Duodenal mucosa (tissue), 2 donors: ENCODE measurements at regions not wholly inside any gene's neighbourhood (a gene's known extent, or its start where the extent isn't known, plus 50 kb on each side); places are given as distances from the start of the nearest gene placed in this dataset.

Experiments used
- H3K27ac ChIP-seq: one replicate; pipeline ENCODE4 v1.7.0; 2013; ENCODE audit warnings: low read depth, low read length
- H3K27me3 ChIP-seq, 2 donors: one replicate each; pipeline ENCODE4 v1.7.0; 2013; ENCODE audit warnings: low read length in 2 of 2, control low read depth in 1 of 2; ENCODE audit not compliant: insufficient read depth in 2 of 2, control insufficient read depth in 1 of 2
- H3K36me3 ChIP-seq, 2 donors: one replicate each; pipeline ENCODE4 v1.7.0; 2013; ENCODE audit warnings: low read length in 2 of 2, control low read depth in 1 of 2; ENCODE audit not compliant: insufficient read depth in 2 of 2, control insufficient read depth in 1 of 2
- H3K4me1 ChIP-seq, 2 donors: one replicate each; pipeline ENCODE4 v1.7.0; 2013; ENCODE audit warnings: low read length in 2 of 2, control low read depth in 1 of 2; ENCODE audit not compliant: insufficient read depth in 2 of 2, control insufficient read depth in 1 of 2
- H3K4me3 ChIP-seq, 2 donors: one replicate each; pipeline ENCODE4 v1.7.0; 2013; ENCODE audit warnings: low read length in 2 of 2, low read depth in 1 of 2
- H3K9ac ChIP-seq, 2 donors: one replicate each; pipeline ENCODE4 v1.7.0; 2013; ENCODE audit warnings: low read length in 2 of 2, low read depth in 1 of 2
- H3K9me3 ChIP-seq, 2 donors: one replicate each; pipeline ENCODE4 v1.7.0; 2013; ENCODE audit warnings: low read length in 2 of 2, control low read depth in 1 of 2; ENCODE audit not compliant: control insufficient read depth in 1 of 2

GRCh38 chr6:121020656-121021055, 313.6 kb downstream of the TBC1D32 start:
- Histone ChIP-seq H3K27ac (no peak overlapping the region), H3K4me3 (no peak overlapping the region), H3K27me3 (no peaks in the 10 kb centered on the region), H3K9ac (no peak overlapping the region), H3K36me3 (no peaks in the 10 kb centered on the region), H3K4me1 (no peaks in the 10 kb centered on the region), H3K9me3 (no peaks in the 10 kb centered on the region)

DNA sequence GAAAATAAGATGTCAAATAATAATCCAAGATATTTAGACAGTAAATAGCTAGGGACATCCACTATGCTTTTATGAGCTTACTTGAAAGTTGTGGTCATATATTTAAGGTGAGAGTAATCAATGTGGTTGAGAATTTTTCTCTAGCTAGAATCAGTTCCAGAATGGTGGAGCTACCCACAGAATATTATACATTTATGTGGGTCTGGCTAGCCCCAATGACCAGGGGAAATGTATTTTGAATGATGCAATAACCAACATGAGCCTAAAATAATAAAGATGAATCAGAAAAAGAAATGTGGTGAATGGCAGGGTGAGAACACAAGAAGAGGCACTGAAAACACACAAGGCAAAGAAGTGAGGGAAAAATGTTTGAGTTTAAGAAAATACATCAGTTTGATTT, 325.7 kb downstream of the TBC1D32 start:
- Histone ChIP-seq H3K27me3 (no peaks in the 10 kb centered on the region), H3K4me3 (no peak overlapping the region), H3K36me3 (no peaks in the 10 kb centered on the region), H3K27ac (no peak overlapping the region), H3K9ac (no peak overlapping the region), H3K4me1 (no peaks in the 10 kb centered on the region), H3K9me3 (no peaks in the 10 kb centered on the region)

DNA sequence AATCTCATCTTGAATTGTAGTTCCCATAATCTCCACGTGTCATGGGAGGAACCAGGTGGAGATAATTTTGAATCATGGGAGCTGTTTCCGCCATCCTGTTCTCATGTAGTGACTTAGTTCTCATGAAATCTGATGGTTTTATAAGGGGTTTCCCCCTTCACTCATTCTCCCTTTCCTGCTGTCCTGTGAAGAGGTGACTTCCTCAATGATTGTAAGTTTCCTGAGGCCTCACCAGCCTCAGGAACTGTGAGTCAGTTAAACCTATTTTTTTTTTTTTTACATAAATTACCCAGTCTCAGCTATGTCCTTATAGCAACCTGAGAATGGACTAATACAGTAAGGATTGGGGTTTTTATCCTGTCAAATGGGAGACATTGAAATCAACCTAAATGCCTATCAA, 328.3 kb downstream of the TBC1D32 start:
- Histone ChIP-seq H3K27me3 (no peaks in the 10 kb centered on the region), H3K9me3 (no peaks in the 10 kb centered on the region), H3K4me1 (no peaks in the 10 kb centered on the region), H3K9ac (no peak overlapping the region), H3K36me3 (no peaks in the 10 kb centered on the region), H3K27ac (no peak overlapping the region), H3K4me3 (no peak overlapping the region)

DNA sequence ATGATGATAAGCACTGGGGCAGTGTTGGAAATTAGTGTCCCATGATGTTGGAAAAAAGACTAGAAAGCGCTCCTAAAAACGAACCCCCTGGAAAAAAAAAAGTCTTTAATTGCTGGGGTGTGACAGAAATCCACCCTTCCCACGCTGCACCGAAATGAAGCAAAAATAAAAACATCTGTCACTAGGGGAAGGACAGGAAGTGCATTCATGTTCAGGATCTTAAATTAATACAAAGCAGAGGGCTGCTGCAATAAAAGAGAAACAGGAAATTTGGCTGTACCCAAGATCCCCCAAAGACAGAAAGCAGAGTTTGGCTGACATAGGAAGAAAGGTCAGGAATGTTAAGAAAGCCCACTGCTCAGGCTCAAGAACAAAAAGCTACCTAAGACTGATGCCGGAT, 333.9 kb downstream of the TBC1D32 start:
- H3K4me1 ChIP-seq, result no peaks in the 10 kb centered on the region
- no peaks in the 10 kb centered on the region for H3K9me3 ChIP-seq
- H3K27ac ChIP-seq, result no peak overlapping the region
- H3K4me3 ChIP-seq, result no peak overlapping the region
- H3K36me3 ChIP-seq, result no peaks in the 10 kb centered on the region
- no peak overlapping the region for H3K9ac ChIP-seq
- no peaks in the 10 kb centered on the region for H3K27me3 ChIP-seq

DNA sequence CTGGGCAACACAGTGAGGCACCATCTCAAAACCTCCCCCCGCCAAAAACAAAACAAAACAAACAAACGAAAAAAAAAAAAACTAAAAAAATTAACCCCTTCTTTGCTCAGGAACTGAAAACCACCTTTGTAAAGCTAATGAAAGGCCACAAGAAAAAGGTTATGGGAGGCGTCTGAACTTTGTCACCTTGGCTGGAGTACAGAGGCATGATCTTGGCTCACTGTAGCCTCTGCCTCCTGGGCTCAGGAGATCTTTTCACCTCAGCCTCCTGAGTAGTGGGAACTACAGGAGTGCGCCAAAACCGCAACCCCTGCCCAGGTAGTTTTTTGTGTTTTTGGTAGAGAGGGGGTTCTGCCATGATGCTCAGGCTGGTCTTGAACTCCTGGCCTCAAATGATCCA, 337.9 kb downstream of the TBC1D32 start:
- no peak overlapping the region for H3K9ac ChIP-seq
- H3K27ac ChIP-seq, result no peak overlapping the region
- H3K9me3 ChIP-seq, result no peaks in the 10 kb centered on the region
- H3K4me3 ChIP-seq, result no peak overlapping the region
- no peaks in the 10 kb centered on the region for H3K4me1 ChIP-seq
- no peaks in the 10 kb centered on the region for H3K36me3 ChIP-seq
- no peaks in the 10 kb centered on the region for H3K27me3 ChIP-seq

DNA sequence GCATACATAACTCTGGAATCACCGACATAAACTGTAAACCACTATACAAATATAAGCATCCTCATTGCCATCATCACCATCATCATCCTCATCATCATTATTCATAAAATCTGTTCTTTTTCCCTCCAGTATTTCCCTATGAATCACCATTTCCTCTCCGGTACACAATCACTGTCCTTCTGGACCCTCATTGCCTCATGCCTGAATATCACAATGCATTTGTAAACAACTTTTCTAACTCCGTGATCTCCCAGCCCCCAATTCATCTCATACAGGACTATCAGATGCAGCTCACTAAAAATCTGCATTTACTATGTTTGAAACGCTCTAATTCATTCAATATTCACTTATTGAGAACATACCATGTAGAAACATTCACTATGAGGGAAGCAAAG, 339.7 kb downstream of the TBC1D32 start:
- Histone ChIP-seq H3K27ac (no peak overlapping the region), H3K27me3 (no peaks in the 10 kb centered on the region), H3K9ac (no peak overlapping the region), H3K9me3 (no peaks in the 10 kb centered on the region), H3K4me1 (no peaks in the 10 kb centered on the region), H3K36me3 (no peaks in the 10 kb centered on the region), H3K4me3 (no peak overlapping the region)

GRCh38 chr6:120993929-120994572, 340.2 kb downstream of the TBC1D32 start:
- Histone ChIP-seq H3K9me3 (no peaks in the 10 kb centered on the region), H3K27ac (no peak overlapping the region), H3K36me3 (no peaks in the 10 kb centered on the region), H3K4me1 (no peaks in the 10 kb centered on the region), H3K27me3 (no peaks in the 10 kb centered on the region), H3K9ac (no peak overlapping the region), H3K4me3 (no peak overlapping the region)

GRCh38 chr6:120992257-120992656, 342.0 kb downstream of the TBC1D32 start:
- Histone ChIP-seq H3K9me3 (no peaks in the 10 kb centered on the region), H3K27me3 (no peaks in the 10 kb centered on the region), H3K36me3 (no peaks in the 10 kb centered on the region), H3K4me3 (no peak overlapping the region), H3K4me1 (no peaks in the 10 kb centered on the region), H3K9ac (no peak overlapping the region), H3K27ac (no peak overlapping the region)

GRCh38 chr6:120990866-120991265, 343.4 kb downstream of the TBC1D32 start:
- Histone ChIP-seq H3K27ac (no peak overlapping the region), H3K4me3 (no peak overlapping the region), H3K27me3 (no peaks in the 10 kb centered on the region), H3K9me3 (no peaks in the 10 kb centered on the region), H3K9ac (no peak overlapping the region), H3K36me3 (no peaks in the 10 kb centered on the region), H3K4me1 (no peaks in the 10 kb centered on the region)

- H3K9me3 ChIP-seq, result no peaks in the 10 kb centered on the region
- no peaks in the 10 kb centered on the region for H3K4me1 ChIP-seq
- H3K27ac ChIP-seq, result no peak overlapping the region
- H3K36me3 ChIP-seq, result no peaks in the 10 kb centered on the region
- no peak overlapping the region for H3K9ac ChIP-seq
- H3K4me3 ChIP-seq, result no peak overlapping the region
- H3K27me3 ChIP-seq, result no peaks in the 10 kb centered on the region
Observed at GRCh38 chr6:120981835-120982234, 352.4 kb downstream of the TBC1D32 start.

GRCh38 chr6:120966321-120966720, 368.0 kb downstream of the TBC1D32 start:
- no peak overlapping the region for H3K27ac ChIP-seq
- no peaks in the 10 kb centered on the region for H3K4me1 ChIP-seq
- no peaks in the 10 kb centered on the region for H3K36me3 ChIP-seq

More at GRCh38 chr6:120966321-120966720, 368.0 kb downstream of the TBC1D32 start:
- Histone ChIP-seq H3K27me3 (no peaks in the 10 kb centered on the region), H3K9me3 (no peaks in the 10 kb centered on the region), H3K4me3 (no peak overlapping the region), H3K9ac (no peak overlapping the region)
